COLO668 (cell line): ENCODE measurements at regions not wholly inside any gene's neighbourhood (a gene's known extent, or its start where the extent isn't known, plus 50 kb on each side); places are given as distances from the start of the nearest gene placed in this dataset.

ENCODE experiments used
- DNase-seq: peaks from one replicate; lab custom pipeline; 2025; ENCODE audit not compliant: unreplicated experiment; lab: John Stamatoyannopoulos, UW

DNA sequence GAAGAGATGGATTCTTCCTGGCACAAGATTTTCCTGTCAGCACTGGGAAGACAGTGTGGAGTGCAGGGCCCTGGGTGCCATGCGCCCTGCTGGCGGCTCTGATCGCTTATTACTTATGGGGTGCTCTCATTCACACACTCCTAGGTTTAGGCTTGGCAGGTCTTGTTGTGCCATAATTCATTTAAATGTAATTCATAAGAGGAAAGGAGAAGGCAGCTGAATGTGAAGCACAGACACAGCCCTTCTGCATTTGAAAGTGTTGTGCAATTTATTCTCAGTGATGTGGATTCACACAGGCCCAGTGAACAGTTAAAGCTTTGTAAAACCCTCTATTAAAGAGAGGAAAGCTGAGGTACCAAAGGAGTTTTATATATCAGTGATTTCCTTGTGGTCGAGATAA is 249.7 kb downstream of the C4orf33 start:
- no peak for DNase-seq

GRCh38 chr4:129346036-129346435 is 250.1 kb downstream of the C4orf33 start:
- DNase-seq, result no peak

- DNase-seq, result no peak
Measured at GRCh38 chr4:129346734-129347133, 250.8 kb downstream of the C4orf33 start.

DNA sequence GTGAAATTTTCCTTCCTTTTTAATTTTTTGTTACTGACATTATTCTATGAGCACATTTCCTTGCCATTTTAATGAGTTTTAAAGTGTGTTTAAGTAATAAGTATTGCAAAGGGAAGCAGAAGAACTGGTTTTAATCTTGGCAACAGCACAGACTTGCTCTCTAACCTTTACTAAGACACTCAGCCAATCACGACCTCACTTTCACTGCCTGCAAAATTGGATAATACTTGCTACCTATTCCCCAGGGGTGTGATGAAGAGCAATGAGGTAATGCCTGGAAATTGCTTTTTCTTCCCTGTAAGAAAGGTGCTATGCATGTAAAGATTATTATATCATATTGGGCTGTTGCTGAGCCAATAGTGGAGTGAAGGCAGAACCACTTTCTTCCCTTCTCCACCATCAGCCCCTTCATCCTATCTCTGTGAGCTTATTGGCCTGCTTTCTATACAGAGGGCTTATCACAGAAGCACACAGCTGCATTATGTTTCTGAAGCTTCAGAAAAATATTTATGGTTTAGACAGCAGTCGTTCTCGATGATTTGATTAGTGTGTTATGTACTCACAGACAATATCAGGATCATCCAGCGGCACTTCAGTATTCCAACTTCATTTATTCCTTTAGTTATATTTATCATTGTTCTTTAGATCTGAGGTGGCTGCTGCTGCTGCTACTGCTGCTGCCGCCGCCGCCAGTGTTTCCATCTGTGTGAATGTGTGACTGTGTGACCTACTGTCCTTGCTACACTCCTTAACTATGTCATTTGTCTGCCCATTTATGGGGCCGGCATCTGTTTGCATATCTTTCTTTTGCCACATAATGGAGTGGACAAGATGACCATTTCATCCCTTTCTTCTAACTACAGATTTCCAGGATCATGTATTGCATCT is 255.1 kb downstream of the C4orf33 start:
- DNase-seq, result no peak

DNA sequence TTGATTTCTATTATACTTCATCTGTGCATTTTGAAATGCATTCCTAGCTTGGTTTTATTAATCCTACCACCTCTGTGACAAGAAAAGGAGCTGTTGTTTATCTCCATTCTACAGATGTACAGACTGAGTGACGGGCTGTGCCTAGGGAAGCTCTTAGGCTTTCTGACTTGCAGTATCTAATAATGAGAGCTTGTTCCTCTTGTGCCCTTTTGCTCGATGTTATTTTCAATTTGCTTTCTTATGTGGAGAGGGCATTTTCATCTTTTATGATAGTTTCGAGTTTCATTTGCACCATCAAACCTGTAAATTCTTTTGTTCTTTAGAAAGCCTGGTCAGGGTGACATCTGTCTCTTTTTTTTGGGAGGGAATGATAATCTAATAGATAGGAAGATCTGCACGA is 256.5 kb downstream of the C4orf33 start:
- DNase-seq, result no peak

DNA sequence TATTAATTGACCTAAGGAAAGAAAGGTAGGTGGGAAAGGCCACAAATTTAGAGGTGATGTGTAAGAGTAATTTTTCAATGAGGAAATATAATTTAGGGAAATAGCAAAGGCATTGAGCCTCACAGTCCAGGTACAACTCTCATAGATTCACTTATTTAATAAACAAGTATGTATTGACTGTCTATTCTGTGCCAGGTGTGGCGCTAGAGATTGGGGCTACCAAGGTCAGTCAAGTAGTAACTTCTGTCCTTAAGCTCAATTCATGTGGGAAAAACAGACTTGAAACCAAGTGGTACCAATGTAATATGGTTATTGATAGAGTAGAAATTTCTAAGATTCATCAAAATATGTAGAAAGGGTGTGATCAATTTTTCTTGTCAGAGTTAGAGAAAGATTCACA is 257.5 kb downstream of the C4orf33 start:
- no peak for DNase-seq

GRCh38 chr4:129355031-129355430 is 259.1 kb downstream of the C4orf33 start:
- no peak for DNase-seq

DNA sequence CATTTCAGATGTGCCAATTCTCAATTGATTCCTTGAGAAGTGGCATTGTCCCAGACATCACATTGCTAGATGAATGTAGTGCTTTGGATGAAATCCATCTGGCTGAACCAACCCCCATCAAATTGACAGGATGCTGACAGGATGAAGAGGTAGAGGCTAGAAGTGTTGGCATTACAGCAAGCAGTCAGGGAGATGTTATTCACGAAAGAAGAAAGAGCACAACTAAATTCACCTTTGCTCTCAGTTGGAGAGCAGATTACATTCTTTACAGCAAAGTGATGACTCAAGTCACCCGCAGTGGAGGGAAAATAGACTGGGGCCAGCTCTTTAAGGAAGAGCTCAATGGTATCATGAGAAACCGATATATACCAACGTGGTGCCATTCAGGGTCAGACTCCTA is 259.6 kb downstream of the C4orf33 start:
- no peak for DNase-seq

DNA sequence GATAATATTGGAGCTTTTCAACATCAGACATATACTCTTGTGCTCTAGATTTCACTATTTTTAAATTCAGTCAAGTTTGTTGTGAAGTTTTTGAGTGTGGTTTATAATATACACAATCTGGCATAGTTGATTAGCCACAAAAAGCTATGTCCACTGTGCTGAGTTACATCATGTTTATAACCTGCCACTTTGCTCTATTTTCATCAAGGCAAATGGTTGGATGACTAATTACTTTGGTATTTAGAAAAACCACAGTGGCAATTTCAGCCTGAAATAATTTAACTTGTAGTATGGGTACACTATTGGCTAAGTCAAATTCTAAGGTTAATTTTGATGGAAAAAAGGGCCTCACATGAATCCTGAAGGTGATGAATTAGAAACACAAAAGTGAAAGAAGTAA is 262.6 kb downstream of the C4orf33 start:
- DNase-seq, result no peak

DNA sequence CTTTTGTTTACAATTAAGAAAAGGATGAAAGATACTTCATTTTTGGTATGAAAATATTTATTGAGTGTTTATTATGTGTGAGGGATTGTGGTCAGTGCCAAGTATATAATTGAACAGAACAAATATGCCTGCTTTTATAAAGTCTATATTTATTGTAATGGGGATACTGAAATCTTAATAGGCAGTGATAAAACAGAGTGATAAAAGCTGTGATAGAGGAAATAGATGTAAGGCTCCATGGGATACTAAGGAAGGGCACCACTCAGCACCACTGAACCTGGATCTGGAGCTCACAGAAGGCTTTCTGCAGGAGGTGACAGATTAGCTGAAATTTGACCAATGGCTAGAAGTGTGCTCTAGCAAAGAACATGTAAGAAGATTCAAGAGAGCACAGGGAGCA is 263.5 kb downstream of the C4orf33 start:
- DNase-seq, result no peak

- DNase-seq, result peak; percentile 58
Measured at GRCh38 chr4:129362691-129363274, 266.8 kb downstream of the C4orf33 start.

GRCh38 chr4:129364747-129365452 is 268.9 kb downstream of the C4orf33 start:
- no peak for DNase-seq

DNA sequence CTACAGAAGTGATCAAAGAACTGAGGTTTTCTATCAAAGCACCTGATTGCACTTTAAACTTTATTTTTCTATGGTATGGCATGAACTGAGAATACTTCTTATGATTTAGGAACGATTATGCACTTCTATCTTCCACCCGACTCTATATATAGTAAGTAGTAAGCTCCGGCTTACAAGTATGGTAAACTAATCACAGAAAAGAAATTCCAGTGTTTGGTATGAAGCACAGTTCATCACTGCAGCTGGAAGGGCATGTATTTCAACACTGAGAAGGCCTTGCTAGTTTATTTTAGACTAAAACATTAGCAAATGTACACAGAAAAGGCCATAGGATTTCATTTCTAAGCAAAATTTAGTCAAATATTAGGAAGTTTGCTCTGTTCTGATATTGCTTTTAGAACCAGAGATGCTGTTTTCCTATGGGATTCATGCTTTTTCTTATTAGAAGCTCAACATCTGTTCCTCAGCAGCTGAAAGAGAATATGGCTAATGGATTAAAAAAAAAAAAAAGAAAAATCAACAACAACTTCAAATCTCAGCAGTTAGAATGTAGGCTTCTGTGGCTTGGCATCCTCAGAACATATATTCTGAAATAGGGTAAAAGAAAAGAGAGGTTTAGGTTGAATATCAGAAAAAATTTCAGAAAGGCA is 273.5 kb downstream of the C4orf33 start:
- no peak for DNase-seq

DNA sequence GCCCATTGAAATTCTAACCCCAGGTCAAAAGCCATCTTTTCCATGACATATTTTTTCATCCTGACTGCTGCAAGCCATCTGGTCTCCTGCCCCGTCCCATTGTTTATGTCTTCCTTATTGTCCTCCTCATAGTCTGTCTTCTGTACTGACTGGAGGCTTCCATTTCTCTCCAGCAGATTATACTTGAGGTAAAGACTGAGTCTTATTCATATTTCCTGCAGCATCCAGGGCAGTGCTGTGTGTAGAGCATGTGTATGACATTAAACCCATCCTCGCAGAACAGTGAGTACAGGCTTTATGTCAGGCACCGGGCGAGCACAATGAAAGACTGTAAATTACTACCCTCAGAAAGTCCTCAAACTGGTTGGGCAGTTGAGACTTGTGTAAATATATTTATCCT is 275.1 kb downstream of the C4orf33 start:
- no peak for DNase-seq

DNA sequence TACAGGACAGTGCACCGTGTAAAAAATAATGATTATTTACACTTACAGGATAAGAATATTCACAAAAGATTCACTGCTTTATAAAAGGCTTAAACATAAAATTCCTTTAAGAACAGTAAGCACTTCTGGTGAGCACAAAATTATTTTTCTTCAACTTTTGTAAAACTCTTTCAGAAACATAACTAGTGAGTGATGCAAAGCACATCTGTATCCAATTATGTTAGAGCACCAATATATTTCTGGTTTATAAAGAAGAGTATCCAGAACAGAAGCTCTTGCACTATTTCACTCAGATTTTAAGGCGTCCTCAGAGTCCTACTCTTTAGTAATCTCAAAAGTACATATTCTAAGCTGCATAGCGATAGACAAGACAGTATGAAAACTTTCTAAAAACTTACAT is 276.0 kb downstream of the C4orf33 start:
- DNase-seq, result no peak

GRCh38 chr4:129377131-129377845 is 281.3 kb downstream of the C4orf33 start:
- DNase-seq, result no peak

DNA sequence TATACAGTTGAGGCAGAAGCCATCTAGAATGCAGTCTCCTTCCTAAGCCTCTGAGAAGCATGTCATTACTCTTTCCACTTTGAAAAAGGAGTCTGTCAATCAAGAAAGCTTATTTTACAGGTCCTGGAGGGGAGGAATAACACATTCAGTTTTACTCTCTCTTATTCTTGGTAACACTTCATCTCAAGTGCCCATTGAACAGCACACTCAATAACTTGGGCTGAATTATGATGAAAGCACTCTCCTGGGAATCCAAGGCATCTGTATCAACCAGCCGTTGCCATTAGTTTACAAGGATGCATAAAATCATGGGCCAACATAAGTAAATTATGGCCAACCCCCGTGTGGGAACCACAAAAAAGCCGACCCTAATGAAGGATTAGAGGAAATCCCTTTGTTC is 282.4 kb downstream of the C4orf33 start:
- DNase-seq, result no peak

- DNase-seq, result no peak
Measured at GRCh38 chr4:129379429-129379828, 283.5 kb downstream of the C4orf33 start.

DNA sequence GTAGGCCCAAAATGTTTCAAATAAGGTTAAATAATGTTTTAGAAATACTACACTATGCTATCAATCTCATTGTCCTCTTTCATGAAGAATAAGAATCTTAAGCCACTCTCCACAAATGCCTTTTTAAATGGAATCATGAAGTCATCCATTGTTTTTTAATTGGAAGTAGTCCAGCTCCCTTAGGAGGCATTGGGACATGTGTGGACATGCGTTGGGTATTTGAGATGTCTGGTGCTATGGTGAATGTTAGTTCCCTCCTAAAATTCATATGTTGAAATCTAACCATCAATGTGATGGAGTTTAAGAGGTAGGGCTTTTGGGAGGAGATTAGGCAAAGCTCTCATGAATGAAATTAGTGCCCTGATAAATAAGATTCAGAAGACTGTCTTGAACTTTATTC is 289.0 kb downstream of the C4orf33 start:
- no peak for DNase-seq

DNA sequence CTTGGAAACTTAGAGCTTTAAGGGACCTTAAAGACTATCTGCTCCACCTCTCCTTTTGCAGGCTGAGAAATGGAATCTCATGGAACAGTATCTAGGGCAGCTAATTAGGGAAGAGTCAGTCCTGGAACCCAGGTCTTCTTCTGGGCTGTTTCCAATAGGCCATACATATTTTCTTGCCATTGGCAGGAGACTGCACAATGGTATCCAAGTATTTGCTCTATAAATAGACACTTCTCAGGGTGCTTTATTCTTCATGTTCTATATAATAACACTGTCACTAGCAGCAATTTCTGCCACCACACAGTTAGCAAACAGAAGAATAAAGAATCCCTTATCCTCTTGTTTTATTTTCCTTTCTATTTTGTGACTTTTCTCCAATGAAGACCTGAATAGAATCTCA is 291.7 kb downstream of the C4orf33 start:
- no peak for DNase-seq

DNA sequence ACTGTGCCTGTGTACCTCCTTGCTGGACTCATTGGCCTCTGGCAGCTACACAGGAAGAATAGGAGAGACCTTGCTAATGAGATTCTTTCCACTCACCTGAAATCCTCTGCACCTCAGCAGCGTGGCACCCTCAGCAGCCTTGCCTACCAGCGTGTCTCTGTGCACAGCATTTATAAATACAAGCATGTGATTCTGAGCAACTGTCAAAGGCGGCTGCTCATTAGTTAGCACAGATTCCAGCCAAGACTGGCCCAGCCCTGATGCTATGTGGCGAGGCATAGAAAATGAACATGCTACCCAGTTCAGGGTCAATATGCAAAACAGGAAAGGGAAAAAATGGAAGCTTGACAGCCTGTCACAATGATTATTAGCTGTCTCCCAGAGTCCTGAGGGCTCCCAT is 298.0 kb downstream of the C4orf33 start:
- no peak for DNase-seq
